ENCODE measurements at regions not wholly inside any gene's neighbourhood (a gene's known extent, or its start where the extent isn't known, plus 50 kb on each side); places are given as distances from the start of the nearest gene placed in this dataset.
"Not testable (repeated sequence)": the region's sequence is repeated elsewhere in the genome, so short reads cannot be mapped to it uniquely, and the experiment has no call there.

DNA sequence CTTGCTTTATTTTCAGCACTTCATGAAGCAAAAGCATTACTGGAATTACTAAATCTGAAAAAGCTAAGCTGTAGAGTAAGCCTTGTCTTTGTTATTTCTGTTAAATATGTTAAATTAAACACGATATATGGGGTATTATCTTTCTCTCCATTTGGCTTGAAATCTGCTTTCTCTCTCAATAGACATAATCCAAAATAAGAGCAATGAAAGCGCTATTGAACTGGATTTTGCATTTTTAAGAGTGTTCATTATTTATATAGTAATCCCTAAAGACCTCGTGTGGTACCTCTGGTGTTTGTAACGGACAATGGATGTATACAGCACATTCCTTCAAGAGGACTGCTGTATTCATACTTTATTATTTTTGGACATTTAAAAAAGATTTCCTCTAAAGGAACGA, 91.5 kb upstream of the KCNE2 start:
- DNase-seq (ENCODE audit: insufficient read length, low spot score) (no peak), FAIRE-seq (no peak)
- TF ChIP-seq POLR2A (IDR thresholded peaks at IDR 0.05; ENCODE audit: low read depth, low read length) = no peak

DNA sequence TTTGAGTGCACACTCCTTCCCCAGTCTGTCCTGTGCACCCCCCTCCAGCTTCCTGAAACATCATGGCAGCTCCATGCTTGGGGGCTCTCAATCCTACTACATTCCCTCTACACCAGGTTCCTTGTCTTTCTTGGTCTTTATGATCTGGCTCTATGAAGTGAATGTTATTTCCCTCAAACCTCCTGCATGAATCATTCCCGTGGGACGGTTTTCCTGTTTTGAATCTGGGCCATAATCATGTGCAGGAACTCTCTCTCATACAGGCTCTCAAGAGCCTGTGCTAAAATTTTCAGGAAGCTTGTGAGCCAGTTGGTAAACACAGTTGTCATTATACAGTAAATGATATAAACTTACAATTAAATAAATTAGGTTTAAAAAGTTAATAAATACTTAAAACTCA, 89.8 kb upstream of the KCNE2 start:
- no peak for FAIRE-seq
- no peak for TF ChIP-seq POLR2A (IDR thresholded peaks at IDR 0.05; ENCODE audit: low read depth, low read length)

DNA sequence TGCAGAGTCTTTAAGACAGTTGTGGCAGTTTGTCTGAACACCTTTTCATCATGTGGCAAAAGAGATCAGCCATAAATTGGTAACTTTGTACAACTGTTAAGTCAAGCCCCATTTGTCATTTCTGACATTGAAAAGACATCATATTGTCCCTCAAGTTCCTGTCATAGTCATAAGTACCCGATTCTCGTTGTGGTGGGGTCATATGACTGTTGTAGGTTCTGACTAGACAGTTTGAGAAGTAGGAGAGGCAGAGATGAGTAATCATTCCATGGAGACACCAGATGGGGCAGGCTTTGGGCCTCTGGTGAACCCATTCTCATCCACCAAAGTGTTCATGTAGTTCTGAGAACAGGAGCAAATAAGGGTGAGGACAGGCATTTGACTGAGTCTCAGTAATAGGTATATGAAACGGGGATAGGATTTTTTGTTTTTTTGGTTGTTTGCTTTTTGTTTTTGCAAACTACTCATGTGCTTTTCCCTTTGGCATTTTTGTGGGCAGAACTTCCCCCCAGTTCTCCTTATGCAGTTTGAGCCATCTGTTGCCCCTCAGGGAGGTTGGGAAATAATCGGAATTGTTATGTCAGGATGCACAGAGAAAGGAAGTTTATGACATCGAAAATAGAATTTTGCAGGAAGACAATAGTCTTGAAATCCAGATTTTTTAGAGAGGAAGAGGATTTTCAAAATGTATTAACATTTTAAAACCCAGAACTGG, 86.9 kb upstream of the KCNE2 start:
- no peak for DNase-seq (ENCODE audit: insufficient read length, low spot score)
- TF ChIP-seq POLR2A (IDR thresholded peaks at IDR 0.05; ENCODE audit: low read depth, low read length) = no peak

More for the DNA sequence above, 89.8 kb upstream of the KCNE2 start:
- no peak for DNase-seq (ENCODE audit: insufficient read length, low spot score)

DNA sequence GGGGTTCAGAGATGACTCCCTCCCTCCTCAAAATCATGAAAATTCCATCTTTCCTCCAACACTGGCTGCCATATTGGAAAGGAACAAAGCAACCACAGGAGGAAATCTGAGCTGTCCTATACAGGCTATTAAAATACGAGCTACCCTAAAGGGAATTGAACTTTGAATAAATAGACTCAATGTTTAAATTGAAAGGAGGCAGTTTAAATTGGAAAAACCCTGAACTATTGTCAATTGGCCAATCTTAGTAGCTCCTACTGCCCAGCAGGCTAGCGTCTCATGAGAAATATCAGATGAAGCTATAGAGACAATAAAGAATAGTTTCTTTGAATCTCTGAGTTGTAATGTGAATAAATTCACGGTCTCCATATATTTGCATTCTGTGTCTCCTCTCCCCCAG, 85.4 kb upstream of the KCNE2 start:
- no peak for FAIRE-seq
- no peak for TF ChIP-seq POLR2A (IDR thresholded peaks at IDR 0.05; ENCODE audit: low read depth, low read length)
- no peak for DNase-seq (ENCODE audit: insufficient read length, low spot score)

More for the DNA sequence above, 86.9 kb upstream of the KCNE2 start:
- FAIRE-seq = no peak

DNA sequence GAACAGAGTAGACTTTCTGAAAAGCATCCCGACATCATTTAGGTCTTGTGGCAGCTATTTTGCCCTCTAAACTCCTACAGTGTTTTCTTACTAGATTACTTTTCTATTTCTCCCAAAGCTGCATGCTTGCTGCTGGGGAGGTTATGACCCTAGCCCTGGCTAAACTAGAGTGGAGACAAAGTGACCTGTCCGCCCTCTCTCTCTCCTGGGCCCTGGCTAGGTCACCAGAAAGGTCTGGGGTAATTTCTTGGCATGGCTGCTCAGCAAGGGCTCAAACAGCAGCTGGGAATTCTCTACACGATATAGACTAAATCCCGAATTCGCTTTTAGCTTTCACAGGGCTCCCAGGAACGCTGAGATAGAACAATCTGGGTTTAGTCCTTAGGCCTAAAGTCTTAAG, 84.5 kb upstream of the KCNE2 start:
- DNase-seq (ENCODE audit: insufficient read length, low spot score) (no peak), FAIRE-seq (no peak)
- no peak for TF ChIP-seq POLR2A (IDR thresholded peaks at IDR 0.05; ENCODE audit: low read depth, low read length)

DNA sequence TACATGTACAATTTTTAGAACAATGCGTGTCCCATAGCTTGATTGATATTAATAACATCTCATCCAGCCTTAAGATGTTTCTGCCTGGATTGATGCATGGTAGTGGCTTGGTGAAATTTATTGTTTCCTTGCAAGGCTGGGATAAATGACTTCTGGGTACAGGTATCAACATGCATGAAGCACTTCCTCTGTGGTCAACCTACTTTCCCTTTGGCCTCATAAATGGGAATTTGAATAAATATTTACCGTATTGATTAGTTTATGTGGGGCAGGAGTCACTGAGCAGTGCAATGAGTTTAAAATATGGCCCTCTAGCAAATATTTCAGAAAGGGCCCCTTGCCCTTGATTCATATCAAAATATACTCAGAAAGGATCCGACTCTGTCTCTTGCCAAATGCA, 83.9 kb upstream of the KCNE2 start:
- no peak for DNase-seq (ENCODE audit: insufficient read length, low spot score)
- FAIRE-seq = no peak
- TF ChIP-seq POLR2A (IDR thresholded peaks at IDR 0.05; ENCODE audit: low read depth, low read length) = no peak

DNA sequence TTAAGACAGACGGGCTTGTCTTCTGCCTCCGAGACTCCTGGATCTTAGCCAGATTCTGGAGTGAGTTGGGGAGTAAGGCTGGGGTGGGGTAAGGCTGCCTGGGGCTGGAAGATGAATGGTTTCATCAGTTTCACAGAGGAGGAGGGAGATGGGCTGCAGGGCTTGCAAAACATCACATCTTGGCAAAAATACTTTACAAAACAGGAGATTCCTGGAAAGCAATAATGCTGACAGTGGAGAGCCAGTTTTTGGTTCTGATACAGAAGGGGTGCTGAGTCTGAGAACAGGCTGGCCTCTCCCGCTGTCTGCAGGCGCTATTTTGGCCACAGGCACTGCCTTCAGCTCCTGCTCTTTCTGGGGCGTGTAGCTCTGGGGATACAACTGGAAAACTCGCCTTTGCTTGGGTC, 83.4 kb upstream of the KCNE2 start:
- DNase-seq (ENCODE audit: insufficient read length, low spot score) = no peak
- TF ChIP-seq POLR2A (IDR thresholded peaks at IDR 0.05; ENCODE audit: low read depth, low read length) = no peak

DNA sequence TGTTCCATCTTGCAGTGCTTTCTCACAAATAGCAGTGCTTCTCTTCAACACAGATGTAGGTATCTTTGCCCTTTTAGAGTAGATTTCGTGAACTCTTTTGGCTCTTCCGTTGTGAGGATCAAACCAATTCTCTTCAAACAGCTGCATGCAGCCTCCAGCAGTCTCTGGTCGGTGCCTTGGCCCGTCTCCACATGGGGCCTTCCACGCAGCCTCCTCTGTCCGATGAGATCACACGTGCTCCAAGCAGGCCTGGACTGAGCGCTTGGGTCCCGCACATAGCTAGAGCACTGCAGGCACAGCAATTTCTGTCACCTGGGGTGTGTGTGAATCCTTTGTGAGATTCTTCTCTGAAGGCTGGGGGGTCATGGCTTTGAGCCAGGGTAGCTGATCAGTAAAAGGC, 82.8 kb upstream of the KCNE2 start:
- no peak for FAIRE-seq
- no peak for DNase-seq (ENCODE audit: insufficient read length, low spot score)
- TF ChIP-seq POLR2A (IDR thresholded peaks at IDR 0.05; ENCODE audit: low read depth, low read length) = no peak

More for the DNA sequence above, 83.4 kb upstream of the KCNE2 start:
- FAIRE-seq = no peak

DNA sequence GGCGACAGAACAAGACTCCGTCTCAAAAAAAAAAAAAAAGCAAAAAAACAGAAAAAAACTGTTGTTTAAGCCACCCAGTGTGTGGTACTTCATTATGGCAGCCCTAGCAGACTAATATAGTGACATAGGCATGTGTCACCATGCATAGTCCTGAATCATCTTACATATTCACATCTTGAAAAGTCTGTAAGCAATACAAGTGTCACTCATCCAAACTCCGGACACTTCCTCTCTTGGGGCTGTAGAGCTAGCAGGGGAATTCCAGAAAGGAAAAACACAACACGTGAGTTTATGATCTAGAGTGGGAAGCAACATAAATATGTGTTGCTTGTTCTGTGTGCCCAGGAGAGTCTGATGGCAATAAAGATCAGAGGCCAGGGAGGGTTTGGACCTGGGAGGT, 81.6 kb upstream of the KCNE2 start:
- no peak for TF ChIP-seq POLR2A (IDR thresholded peaks at IDR 0.05; ENCODE audit: low read depth, low read length)
- FAIRE-seq = no peak

DNA sequence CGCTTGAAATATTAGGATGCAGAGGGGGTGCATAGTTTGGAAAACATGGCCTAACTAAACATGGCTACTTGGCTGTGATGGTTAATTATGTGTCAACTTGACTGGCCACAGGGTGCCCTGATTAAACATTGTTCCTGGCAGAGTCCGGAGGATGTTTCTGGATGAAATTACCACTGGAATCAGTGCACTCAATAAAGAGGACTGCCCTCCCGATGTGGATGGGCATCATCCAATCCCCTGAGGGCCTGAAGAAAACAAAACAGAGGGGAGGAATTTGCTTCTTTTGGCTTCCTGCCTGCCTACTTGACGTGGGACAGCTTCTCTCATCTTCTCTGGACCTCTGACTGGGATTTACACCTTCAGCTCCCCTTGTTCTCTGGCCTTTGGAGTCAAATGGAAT, 79.1 kb upstream of the KCNE2 start:
- FAIRE-seq (no peak), DNase-seq (ENCODE audit: insufficient read length, low spot score) (no peak)
- no peak for TF ChIP-seq POLR2A (IDR thresholded peaks at IDR 0.05; ENCODE audit: low read depth, low read length)

More for the DNA sequence above, 81.6 kb upstream of the KCNE2 start:
- peak; percentile 30 for DNase-seq (ENCODE audit: insufficient read length, low spot score)

DNA sequence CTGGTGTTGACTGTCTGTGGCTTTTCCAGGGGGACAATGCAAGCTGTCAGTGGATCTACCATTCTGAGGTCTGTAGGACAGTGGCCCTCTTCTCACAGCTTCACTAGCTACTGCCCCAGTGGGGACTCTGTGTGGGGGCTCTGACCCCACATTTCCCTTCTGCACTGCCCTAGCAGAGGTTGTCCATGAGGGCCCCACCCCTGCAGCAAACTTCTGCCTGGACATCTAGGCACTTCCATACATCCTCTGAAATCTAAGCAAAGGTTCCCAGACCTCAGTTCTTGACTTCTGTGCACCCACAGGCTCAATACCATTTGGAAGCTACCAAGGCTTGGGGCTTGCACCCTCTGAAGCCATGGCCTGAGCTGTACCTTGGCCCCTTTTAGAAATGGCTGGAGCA, 75.8 kb upstream of the KCNE2 start:
- not testable (repeated sequence) for FAIRE-seq; DNase-seq (ENCODE audit: insufficient read length, low spot score)

DNA sequence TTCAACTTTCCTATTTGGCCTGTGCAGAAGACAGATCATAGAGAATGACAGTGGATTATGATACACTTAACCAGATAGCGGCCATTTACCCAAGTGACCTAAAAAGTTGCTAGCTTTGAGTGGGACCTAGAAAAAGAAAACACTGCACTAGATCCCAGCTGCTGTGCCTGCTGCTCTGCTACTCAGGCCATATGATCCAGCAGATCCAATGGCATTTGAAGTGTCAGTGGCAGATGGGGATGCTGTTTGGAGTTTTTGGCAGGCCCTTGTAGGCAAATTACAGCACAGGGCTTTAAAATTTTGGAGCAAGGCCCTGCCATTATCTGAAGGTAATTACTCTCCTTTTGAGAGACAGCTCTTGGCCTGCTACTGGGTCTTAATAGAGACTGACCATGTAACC, 74.0 kb upstream of the KCNE2 start:
- TF ChIP-seq POLR2A (IDR thresholded peaks at IDR 0.05; ENCODE audit: low read depth, low read length) = no peak
- no peak for DNase-seq (ENCODE audit: insufficient read length, low spot score)
- no peak for FAIRE-seq

DNA sequence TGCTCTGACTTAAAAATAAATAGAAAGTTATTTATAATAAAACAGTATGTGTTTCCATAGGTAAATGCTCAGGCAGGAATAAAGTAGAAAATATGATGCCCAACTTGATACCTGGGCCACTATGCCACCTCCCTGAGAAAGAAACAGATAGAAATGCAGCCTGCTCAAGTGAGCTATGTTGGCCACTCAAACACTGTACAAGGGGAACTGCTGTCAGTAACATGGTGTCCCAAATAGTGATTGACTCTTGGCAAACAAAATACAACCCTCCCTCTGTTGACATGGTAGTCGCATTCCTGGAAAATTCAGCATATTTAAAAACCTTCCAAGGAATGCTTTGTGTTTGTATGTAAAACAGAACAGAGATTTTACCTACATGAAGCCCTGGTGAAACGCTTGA, 66.9 kb upstream of the KCNE2 start:
- DNase-seq (ENCODE audit: insufficient read length, low spot score) (no peak), FAIRE-seq (no peak)
- TF ChIP-seq POLR2A (IDR thresholded peaks at IDR 0.05; ENCODE audit: low read depth, low read length) = no peak

DNA sequence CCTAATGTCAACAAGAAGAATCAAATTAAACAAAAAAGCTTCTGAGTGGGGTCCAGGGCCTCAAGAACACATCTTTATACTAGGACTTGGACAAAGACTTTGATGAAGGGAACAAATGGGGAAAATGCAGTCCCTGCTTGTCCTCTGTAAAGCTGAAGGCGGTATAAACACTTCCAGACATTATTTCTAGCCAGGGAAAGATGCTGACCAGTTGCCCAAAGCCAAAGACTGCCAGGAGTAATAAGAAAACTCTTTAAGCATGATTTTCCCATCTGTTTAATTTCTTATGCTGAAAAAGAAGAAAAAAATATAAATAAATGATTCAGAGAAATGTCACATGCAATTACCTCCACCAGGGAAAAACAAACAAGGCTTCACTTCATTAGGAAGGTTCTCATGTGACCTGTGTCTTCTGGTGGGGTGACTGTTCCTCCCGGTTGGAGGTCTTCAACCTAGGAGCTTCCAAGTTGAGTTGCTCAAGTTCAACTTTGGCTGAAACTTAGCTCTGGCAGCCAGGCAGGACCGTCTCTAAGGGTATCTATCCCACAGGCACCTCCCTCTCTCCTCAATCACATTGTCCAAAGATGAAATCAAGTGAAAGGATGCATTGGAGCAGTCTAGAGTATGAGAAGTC, 65.2 kb upstream of the KCNE2 start:
- TF ChIP-seq POLR2A (IDR thresholded peaks at IDR 0.05; ENCODE audit: low read depth, low read length) = no peak
- FAIRE-seq (no peak), DNase-seq (ENCODE audit: insufficient read length, low spot score) (no peak)

DNA sequence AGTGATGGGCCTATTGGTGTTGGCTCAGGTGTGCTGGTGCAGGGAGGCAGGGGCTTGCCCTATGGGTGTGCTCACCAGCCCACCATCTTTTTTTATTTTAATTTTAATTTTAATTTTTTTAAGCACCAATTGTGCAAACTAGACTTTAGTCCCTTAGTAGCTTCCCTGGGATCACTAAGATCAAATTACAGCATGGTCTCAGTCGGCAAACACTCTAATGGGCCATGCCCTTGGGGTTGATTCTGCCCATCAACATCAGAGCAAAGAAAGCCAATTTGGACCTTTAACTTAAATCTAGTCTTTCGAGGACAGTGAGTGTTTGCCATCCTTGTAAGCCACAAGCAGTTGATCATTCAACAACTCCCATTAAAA, 64.7 kb upstream of the KCNE2 start:
- no peak for FAIRE-seq
- no peak for TF ChIP-seq POLR2A (IDR thresholded peaks at IDR 0.05; ENCODE audit: low read depth, low read length)
- no peak for DNase-seq (ENCODE audit: insufficient read length, low spot score)
